Left ventricle myocardium inferior (tissue), 1 donor: ENCODE measurements at regions not wholly inside any gene's neighbourhood (a gene's known extent, or its start where the extent isn't known, plus 50 kb on each side); places are given as distances from the start of the nearest gene placed in this dataset.
"Not testable (repeated sequence)": the region's sequence is repeated elsewhere in the genome, so short reads cannot be mapped to it uniquely, and the experiment has no call there.

Experiments
- DNase-seq: peaks from one replicate; pipeline ENCODE4 v3.0.0-alpha.2; 2020
- H3K27ac ChIP-seq: fragments of 200-600 bp; replicated peaks from 2 replicates; pipeline ENCODE4 v1.8.0; 2021
- H3K27me3 ChIP-seq: fragments of 200-600 bp; 2 replicates; pipeline ENCODE4 v1.8.0; 2021; ENCODE audit warnings: low read depth
- H3K36me3 ChIP-seq: fragments of 200-600 bp; 2 replicates; pipeline ENCODE4 v1.8.0; 2021
- H3K4me1 ChIP-seq: fragments of 200-600 bp; 2 replicates; pipeline ENCODE4 v1.8.0; 2021
- H3K4me3 ChIP-seq: fragments of 200-600 bp; 2 replicates; pipeline ENCODE4 v1.8.0; 2021; ENCODE audit warnings: mild to moderate bottlenecking, moderate library complexity
- H3K9me3 ChIP-seq: fragments of 200-600 bp; replicated peaks from 2 replicates; pipeline ENCODE4 v1.8.0; 2021
- intact Hi-C: fragments of 100-400 bp; cut with micrococcal nuclease; formaldehyde crosslinking; loops from one replicate; pipeline ENCODE4 v1.11.0; 2022
- TF ChIP-seq, protein P1 (sequence below): fragments of 200-600 bp; IDR thresholded peaks from 2 replicates; pipeline ENCODE4 v1.8.0; 2021; ENCODE audit warnings: antibody characterized with exemption, mild to moderate bottlenecking, borderline replicate concordance
- donor health status: DM: no; HTN: yes; CAD: no; lungs with severe emphysema.

DNA sequence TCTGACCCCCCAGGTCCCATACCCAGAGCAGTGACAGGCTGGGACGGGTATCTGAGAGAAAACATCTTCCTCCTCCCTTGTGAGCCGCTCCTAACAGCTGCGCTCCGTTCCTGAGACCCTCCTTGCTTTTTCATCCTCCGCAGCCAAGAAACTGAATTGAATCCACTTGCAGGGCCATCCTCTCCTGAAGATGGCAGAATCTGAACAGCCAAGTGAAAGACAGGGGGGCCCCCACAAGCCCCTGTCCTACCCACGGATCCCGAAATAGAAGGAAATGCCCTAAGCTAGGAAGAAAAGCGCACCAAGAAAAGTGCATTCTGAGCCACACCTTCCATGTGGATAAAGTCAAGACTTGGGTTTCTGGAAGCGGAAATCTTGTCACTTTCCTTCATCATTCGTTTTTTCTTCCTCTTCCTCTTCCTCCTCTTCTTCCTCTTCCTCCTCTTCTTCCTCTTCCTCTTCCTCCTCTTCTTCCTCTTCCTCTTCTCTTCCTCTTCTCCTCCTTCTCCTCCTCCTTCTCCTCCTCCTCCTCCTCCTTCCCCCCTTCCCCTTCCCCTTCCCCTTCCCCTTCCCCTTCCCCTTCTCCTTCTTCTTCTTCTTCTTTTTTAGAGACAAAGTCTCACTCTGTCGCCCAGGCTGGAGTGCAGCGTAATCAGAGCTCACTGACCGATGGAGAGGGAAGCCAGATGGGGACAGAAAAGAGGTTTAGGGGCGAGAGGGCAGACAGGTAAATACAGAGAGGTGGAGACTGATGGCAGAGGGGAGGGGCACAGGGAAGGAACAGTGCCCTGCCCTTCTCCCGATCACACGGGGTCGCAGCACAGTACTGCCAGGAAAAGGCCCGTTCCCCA lies 86.0 kb upstream of the WWC2 start:
- no peaks in the 10 kb centered on the region for H3K4me1 ChIP-seq
- H3K27ac ChIP-seq: no peak overlapping the region
- no peak overlapping the region for H3K4me3 ChIP-seq
- intact Hi-C loops: no loop called here
- H3K27me3 ChIP-seq: peaks cover 93% of the 10 kb centered on the region
- TF ChIP-seq, protein P1, sequence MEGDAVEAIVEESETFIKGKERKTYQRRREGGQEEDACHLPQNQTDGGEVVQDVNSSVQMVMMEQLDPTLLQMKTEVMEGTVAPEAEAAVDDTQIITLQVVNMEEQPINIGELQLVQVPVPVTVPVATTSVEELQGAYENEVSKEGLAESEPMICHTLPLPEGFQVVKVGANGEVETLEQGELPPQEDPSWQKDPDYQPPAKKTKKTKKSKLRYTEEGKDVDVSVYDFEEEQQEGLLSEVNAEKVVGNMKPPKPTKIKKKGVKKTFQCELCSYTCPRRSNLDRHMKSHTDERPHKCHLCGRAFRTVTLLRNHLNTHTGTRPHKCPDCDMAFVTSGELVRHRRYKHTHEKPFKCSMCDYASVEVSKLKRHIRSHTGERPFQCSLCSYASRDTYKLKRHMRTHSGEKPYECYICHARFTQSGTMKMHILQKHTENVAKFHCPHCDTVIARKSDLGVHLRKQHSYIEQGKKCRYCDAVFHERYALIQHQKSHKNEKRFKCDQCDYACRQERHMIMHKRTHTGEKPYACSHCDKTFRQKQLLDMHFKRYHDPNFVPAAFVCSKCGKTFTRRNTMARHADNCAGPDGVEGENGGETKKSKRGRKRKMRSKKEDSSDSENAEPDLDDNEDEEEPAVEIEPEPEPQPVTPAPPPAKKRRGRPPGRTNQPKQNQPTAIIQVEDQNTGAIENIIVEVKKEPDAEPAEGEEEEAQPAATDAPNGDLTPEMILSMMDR: no peak
- H3K36me3 ChIP-seq: no peaks in the 10 kb centered on the region
- DNase-seq: no peak
- no peaks in the 10 kb centered on the region for H3K9me3 ChIP-seq

DNA sequence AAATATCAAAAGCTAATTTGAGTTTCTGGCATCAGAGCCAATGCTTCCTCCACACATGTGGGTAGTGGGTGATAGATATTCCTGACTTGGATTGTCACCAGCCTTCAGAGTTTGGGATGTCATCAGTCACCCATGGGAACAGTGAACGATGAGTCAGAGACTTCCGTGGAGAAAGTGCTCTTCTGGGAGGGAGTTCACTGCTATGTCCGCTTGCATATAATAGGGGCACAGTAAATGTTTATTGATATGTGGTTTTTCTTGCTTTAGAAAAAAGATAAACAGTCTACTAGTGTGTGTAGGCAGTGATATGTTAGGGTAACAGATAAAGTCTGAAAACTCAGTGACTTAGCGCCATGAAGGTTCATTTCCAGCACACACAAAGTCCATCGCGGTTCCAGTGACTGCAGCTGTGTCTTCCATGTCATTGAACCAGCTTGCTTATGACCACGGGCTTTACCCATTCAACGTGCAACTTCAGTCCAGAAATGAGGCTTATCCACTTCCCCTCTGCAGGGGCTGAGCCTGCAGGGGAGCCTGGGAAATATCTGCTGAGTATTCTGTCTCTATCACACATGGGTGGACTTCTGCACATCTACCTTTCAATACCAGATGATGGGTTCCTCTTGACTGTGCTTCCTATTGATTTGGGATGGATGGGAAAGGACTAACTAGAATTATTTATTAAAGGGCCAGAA lies 87.7 kb upstream of the WWC2 start:
- Histone ChIP-seq H3K9me3 (no peaks in the 10 kb centered on the region), H3K4me3 (no peak overlapping the region), H3K36me3 (no peaks in the 10 kb centered on the region), H3K27me3 (peaks cover 93% of the 10 kb centered on the region), H3K4me1 (no peaks in the 10 kb centered on the region), H3K27ac (no peak overlapping the region)
- TF ChIP-seq, protein P1: no peak
- DNase-seq: no peak
- intact Hi-C loops: no loop called here

DNA sequence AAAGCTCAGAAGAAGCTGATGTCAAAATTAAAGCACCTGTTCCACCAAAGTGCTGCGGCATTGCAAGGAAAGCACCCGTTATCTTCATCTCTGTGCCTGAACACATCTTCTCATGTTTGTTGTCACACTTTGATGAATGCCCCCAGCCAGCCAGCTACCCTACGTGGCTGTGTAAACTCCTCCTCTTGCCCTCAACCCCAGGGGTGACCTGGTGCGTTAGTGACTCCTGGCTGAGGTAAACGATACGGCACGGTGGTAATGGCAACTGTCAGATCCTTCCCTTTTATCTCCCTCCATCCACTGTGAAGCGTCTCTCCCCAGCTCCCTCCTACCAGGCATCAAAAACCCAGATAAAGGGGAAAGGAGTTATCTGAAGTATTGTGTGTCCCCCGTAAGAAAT lies 90.6 kb upstream of the WWC2 start:
- no peak overlapping the region for H3K4me3 ChIP-seq
- no peak for DNase-seq
- no peaks in the 10 kb centered on the region for H3K36me3 ChIP-seq
- H3K9me3 ChIP-seq: peaks cover 11% of the 10 kb centered on the region
- TF ChIP-seq, protein P1: no peak
- H3K27ac ChIP-seq: no peak overlapping the region
- intact Hi-C loops: no loop called here
- H3K27me3 ChIP-seq: peaks cover 87% of the 10 kb centered on the region
- H3K4me1 ChIP-seq: no peaks in the 10 kb centered on the region

DNA sequence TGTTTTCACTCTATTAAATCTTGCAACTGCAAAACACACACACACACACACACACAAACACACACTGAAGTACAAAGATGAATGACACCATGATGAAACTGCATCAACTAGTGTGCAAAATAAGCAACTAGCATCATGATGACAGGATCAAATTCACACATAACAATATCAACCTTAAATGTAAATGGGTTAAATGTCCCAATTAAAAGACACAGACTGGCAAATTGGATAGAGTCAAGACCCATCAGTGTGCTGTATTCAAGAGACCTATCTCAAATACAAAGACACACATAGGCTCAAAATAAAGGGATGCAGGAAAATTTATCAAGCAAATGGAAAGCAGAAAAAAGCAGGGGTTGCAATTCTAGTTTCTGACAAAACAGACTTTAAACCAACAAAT lies 87.2 kb upstream of the DCTD start:
- H3K27ac ChIP-seq, H3K36me3 ChIP-seq, H3K4me3 ChIP-seq, DNase-seq, intact Hi-C loops, H3K4me1 ChIP-seq: not testable (repeated sequence)
- peaks cover 52% of the 10 kb centered on the region for H3K27me3 ChIP-seq
- peaks cover 14% of the 10 kb centered on the region for H3K9me3 ChIP-seq

DNA sequence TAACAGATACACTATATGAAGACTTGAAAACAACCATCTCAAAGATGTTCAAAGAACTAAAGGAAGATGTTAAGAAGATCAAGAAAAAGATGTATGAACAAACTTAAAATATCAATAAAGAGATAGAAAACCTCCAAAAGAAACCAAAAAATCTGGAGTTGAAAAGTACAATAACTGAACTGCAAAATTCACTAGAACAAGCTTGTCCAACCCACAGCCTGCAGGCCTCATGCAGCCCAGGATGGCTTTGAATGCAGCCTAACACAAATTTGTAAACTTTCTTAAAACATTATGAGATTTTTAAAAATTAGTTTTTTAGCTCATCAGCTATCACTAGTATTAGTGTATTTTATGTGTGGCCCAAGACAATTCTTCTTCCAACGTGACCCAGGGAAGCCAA lies 77.0 kb upstream of the DCTD start:
- Histone ChIP-seq H3K4me3 (no peak overlapping the region), H3K27me3 (no peaks in the 10 kb centered on the region), H3K27ac (no peak overlapping the region), H3K9me3 (peaks cover 54% of the 10 kb centered on the region), H3K36me3 (no peaks in the 10 kb centered on the region), H3K4me1 (no peaks in the 10 kb centered on the region)
- intact Hi-C loops: no loop called here
- no peak for DNase-seq
- TF ChIP-seq, protein P1: no peak
